Gastrocnemius medialis (tissue), 4 donors: ENCODE measurements at regions not wholly inside any gene's neighbourhood (a gene's known extent, or its start where the extent isn't known, plus 50 kb on each side); places are given as distances from the start of the nearest gene placed in this dataset.

Experiments used
- ATAC-seq, 2 donors: fragments of 150-250 bp; one replicate each; pipeline ENCODE4 v1.9.1; 2016
- DNase-seq, 2 donors: peaks; one replicate each; pipeline ENCODE4 v3.0.0-alpha.2; 2019
- H3K27ac ChIP-seq, 4 donors: fragments of 200-600 bp; sonication (generic); 1 replicate in 1 of 4; 2 replicates in 3 of 4; pipeline ENCODE4 v1.5.1; 2016 to 2018; ENCODE audit warnings: mild to moderate bottlenecking in 2 of 4, moderate library complexity in 1 of 4
- H3K27me3 ChIP-seq, 3 donors: fragments of 200-600 bp; sonication (generic) in 2 of 3; 1 replicate in 1 of 3; 2 replicates in 2 of 3; pipeline versions ENCODE4 v1.5.1 to v1.6.0; 2016 to 2019; ENCODE audit warnings: mild to moderate bottlenecking in 1 of 3, moderate library complexity in 1 of 3
- H3K36me3 ChIP-seq, 2 donors: fragments of 200-600 bp; sonication (generic) in 1 of 2; one replicate each; pipeline ENCODE4 v1.5.1; 2017 to 2018
- H3K4me1 ChIP-seq, 2 donors: fragments of 200-600 bp; sonication (generic) in 1 of 2; one replicate each; pipeline ENCODE4 v1.5.1; 2016 to 2017; ENCODE audit warnings: mild to moderate bottlenecking in 2 of 2
- H3K4me3 ChIP-seq, 4 donors: fragments of 200-600 bp; sonication (generic) in 3 of 4; 1 replicate in 1 of 4; 2 replicates in 3 of 4; pipeline ENCODE4 v1.5.1; 2016 to 2019; ENCODE audit warnings: mild to moderate bottlenecking in 2 of 4
- H3K9me3 ChIP-seq, 3 donors: fragments of 200-600 bp; sonication (generic) in 2 of 3; 1 replicate in 1 of 3; 2 replicates in 2 of 3; pipeline ENCODE4 v1.5.1; 2016 to 2019
- POLR2A ChIP-seq, 2 donors: fragments of 450-650 bp; IDR thresholded peaks; one replicate each; pipeline ENCODE4 v1.6.1; 2017; ENCODE audit warnings: antibody characterized with exemption in 2 of 2, mild to moderate bottlenecking in 2 of 2, moderate library complexity in 2 of 2
- in situ Hi-C, 4 donors: fragments of 200-750 bp; cut with MboI; loops; one replicate each; pipeline versions ENCODE4 v1.15.0 to v1.8.0; 2017; ENCODE audit warnings: low sequenced_read_pairs in 4 of 4
- intact Hi-C: fragments of 100-400 bp; cut with DNase I; formaldehyde crosslinking; loops from one replicate; pipeline ENCODE4 v1.15.1; 2023; ENCODE audit warnings: low total_unique reads
- TF ChIP-seq, protein P1 (sequence below), 5 experiments: fragments of 450-650 bp in 3 of 5; fragments of 200-600 bp in 2 of 5; sonication (generic) in 2 of 5; IDR thresholded peaks in 4 of 5; conservative IDR thresholded peaks in 1 of 5; 1 replicate in 4 of 5; 2 replicates in 1 of 5; pipeline ENCODE4 v1.5.1; 2016 to 2019; ENCODE audit warnings: antibody characterized with exemption in 5 of 5, mild to moderate bottlenecking in 3 of 5, moderate library complexity in 3 of 5

DNA sequence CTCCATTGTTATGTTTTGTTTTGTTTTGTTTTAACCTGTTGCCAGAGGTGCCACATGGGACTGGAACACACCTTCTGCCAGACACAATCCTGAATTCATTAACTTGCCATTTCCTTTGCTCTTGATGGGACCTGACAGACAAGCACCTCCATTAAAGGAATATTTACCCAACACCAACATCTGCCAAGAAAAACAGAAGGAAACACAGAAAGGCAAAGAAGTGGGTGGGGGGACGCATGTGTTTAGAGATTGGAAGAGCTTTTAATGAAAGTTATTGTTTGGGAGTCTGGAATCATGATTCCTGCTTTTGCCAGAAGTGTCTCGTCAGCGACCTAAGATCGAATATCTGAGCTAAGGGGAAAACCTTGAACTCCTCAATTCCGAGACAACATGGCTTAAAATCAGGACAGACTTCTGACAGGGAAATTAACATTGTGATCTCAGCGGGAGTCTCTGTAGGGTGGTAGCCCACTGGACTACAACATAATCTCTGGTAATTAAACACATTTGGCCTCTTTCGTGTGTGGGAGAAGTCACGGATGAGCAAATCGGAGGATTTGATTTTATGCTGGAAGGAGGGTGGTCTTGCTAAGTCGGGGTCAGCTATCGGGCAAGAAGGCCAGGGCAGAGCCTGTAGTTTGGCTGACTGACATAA, 210.4 kb upstream of the FAR2 start:
- in situ Hi-C loops (no loop called here), intact Hi-C loops (no loop called here)
- no peak overlapping the region for H3K4me3 ChIP-seq
- no peak overlapping the region for H3K27ac ChIP-seq
- TF ChIP-seq POLR2A (IDR thresholded peaks at IDR 0.05), result no peak
- TF ChIP-seq, protein P1, sequence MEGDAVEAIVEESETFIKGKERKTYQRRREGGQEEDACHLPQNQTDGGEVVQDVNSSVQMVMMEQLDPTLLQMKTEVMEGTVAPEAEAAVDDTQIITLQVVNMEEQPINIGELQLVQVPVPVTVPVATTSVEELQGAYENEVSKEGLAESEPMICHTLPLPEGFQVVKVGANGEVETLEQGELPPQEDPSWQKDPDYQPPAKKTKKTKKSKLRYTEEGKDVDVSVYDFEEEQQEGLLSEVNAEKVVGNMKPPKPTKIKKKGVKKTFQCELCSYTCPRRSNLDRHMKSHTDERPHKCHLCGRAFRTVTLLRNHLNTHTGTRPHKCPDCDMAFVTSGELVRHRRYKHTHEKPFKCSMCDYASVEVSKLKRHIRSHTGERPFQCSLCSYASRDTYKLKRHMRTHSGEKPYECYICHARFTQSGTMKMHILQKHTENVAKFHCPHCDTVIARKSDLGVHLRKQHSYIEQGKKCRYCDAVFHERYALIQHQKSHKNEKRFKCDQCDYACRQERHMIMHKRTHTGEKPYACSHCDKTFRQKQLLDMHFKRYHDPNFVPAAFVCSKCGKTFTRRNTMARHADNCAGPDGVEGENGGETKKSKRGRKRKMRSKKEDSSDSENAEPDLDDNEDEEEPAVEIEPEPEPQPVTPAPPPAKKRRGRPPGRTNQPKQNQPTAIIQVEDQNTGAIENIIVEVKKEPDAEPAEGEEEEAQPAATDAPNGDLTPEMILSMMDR (IDR thresholded peaks at IDR 0.05 in 4 of 5, conservative IDR thresholded peaks at IDR 0.05 in 1 of 5), result no peak
- peaks cover 0 to 8% of the 10 kb centered on the region in 2 donors for H3K4me1 ChIP-seq
- H3K27me3 ChIP-seq, result no peaks in the 10 kb centered on the region
- no peaks in the 10 kb centered on the region for H3K9me3 ChIP-seq
- ATAC-seq (no peak), DNase-seq (no peak)
- no peaks in the 10 kb centered on the region for H3K36me3 ChIP-seq

DNA sequence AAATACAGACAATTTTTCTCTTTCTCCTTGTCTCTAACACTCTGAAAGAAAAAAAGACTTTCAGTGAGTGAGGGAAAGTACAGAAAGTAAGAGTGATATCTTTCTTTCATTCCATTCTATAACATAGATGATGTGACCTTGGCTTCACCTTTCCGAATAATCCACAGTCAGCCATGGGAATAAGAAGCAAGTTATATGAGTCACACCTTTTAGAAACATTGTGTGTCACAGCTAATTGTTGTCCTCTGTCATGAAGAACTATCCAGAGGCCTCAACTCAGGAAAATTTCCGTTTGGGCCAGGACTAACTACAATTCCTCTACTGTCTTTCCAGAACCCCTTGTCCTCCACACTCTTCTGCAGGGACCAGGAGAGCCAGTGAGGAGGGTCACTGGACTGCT, 209.7 kb upstream of the FAR2 start:
- Histone ChIP-seq H3K9me3 (no peaks in the 10 kb centered on the region), H3K36me3 (no peaks in the 10 kb centered on the region), H3K4me1 (peaks cover 0 to 8% of the 10 kb centered on the region in 2 donors), H3K4me3 (no peak overlapping the region), H3K27me3 (no peaks in the 10 kb centered on the region), H3K27ac (no peak overlapping the region)
- DNase-seq (no peak), ATAC-seq (no peak)
- TF ChIP-seq POLR2A (IDR thresholded peaks at IDR 0.05), result no peak
- TF ChIP-seq, protein P1 (IDR thresholded peaks at IDR 0.05 in 4 of 5, conservative IDR thresholded peaks at IDR 0.05 in 1 of 5), result no peak
- in situ Hi-C loops (no loop called here), intact Hi-C loops (no loop called here)

DNA sequence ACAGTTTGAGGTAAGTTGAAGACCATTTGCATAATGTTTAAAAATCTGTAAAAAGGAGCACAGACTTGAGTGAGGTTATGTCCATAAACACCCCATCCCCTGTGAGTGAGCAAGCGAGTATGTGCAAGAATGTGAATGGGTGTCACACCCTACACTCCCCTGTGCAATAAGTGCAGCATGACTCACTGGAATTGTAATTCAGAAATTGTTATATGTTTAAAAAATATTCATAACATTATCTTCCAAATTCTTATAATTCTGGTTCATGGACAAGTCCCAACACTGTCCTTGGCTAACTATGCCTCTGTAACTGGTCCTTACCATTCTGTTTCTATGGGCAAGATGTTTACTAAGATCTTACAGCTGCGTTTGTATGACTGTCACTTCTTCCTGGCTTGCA, 207.8 kb upstream of the FAR2 start:
- no peaks in the 10 kb centered on the region for H3K27me3 ChIP-seq
- H3K36me3 ChIP-seq, result no peaks in the 10 kb centered on the region
- intact Hi-C loops (no loop called here), in situ Hi-C loops (no loop called here)
- no peak overlapping the region for H3K4me3 ChIP-seq
- peaks cover 0 to 8% of the 10 kb centered on the region in 2 donors for H3K4me1 ChIP-seq
- no peak overlapping the region for H3K27ac ChIP-seq
- ATAC-seq, result no peak
- TF ChIP-seq POLR2A (IDR thresholded peaks at IDR 0.05), result no peak
- TF ChIP-seq, protein P1 (IDR thresholded peaks at IDR 0.05 in 4 of 5, conservative IDR thresholded peaks at IDR 0.05 in 1 of 5), result no peak
- no peaks in the 10 kb centered on the region for H3K9me3 ChIP-seq
- DNase-seq, result no peak

DNA sequence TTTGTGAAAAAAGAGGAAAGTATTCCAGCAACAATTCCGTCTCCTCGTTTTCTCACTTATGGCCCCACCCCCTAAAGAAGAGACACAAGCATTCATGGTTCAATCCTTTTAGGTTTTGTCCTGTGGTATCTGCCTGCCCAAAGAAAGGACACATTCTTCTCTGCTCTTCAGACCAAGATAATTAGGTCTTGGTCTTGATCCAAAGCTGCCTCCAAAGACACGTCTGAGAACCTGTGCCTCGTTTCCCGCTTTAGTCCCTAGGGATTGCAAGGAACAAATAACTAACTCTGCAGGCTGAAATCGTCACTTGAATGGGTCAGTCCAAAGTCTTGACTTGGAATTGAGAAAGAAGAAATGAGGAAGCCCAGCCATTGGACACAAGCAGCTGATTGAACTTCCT, 202.7 kb upstream of the FAR2 start:
- intact Hi-C loops, result no loop called here

More for the DNA sequence above, 202.7 kb upstream of the FAR2 start:
- H3K4me3 ChIP-seq, result no peak overlapping the region
- DNase-seq (no peak), ATAC-seq (no peak)
- no peaks in the 10 kb centered on the region for H3K4me1 ChIP-seq
- in situ Hi-C loops, result no loop called here
- no peaks in the 10 kb centered on the region for H3K27me3 ChIP-seq
- no peak for TF ChIP-seq POLR2A (IDR thresholded peaks at IDR 0.05)
- TF ChIP-seq, protein P1 (IDR thresholded peaks at IDR 0.05 in 4 of 5, conservative IDR thresholded peaks at IDR 0.05 in 1 of 5), result no peak
- H3K36me3 ChIP-seq, result no peaks in the 10 kb centered on the region
- H3K27ac ChIP-seq, result no peak overlapping the region
- H3K9me3 ChIP-seq, result no peaks in the 10 kb centered on the region
